ENCODE measurements at regions not wholly inside any gene's neighbourhood (a gene's known extent, or its start where the extent isn't known, plus 50 kb on each side); places are given as distances from the start of the nearest gene placed in this dataset.

DNA sequence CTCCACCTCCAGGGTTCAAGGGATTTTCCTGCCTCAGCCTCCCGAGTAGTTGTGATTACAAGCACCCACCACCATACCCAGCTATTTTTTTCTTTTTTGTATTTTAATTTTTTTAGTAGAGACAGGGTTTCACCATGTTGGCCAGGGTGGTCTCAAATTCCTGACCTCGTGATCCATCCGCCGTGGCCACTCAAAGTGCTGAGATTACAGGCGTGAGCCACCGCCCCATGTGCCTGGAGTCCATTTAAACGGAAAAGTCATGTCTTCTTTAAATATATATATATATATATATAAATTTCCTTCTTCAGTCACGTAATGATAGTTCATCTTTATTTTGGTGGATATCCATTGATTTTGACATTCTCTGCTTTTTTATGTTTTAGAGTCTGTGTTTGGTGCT, 264.0 kb upstream of the PITX2 start:
- no peak for DNase-seq (ENCODE audit: low spot score)

DNA sequence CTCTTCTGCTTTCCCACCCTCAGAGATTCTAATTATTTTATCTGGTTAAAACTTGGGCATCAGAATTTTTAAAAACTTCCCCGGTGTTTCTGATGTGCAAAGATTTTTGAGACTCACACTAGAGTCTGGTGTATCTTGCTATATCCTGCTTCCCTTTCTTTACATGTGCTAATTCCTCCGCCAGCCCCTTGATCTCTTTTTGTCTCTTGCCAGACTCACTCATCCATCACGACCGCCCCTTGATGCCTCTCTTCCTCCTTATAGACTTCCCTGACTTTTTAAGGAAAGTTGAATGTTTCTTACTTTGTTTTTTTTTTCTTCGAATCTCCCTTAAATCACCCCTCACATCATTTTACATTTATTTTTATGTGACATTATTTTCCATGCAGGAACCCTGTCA, 274.9 kb upstream of the PITX2 start:
- no peak for DNase-seq (ENCODE audit: low spot score)

DNA sequence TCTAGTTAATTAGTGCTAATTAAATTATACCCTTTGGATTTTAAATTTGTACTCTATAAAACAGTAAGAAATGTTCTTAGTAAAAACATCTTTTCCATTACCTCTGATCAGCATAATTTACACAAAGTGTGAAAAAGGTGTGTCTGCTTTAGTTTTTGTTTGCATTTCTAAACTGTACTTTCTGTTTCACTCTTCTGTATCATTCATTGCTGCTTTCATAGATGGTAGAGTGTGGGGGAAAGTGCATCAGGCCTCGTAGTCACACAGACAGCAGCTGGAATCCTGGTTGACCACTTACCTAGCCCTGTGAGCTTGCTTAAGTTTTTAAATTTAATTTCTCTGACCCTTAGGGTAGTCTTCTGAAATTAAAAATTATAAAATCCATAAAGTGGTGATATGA, 275.4 kb upstream of the PITX2 start:
- DNase-seq (ENCODE audit: low spot score) = no peak

DNA sequence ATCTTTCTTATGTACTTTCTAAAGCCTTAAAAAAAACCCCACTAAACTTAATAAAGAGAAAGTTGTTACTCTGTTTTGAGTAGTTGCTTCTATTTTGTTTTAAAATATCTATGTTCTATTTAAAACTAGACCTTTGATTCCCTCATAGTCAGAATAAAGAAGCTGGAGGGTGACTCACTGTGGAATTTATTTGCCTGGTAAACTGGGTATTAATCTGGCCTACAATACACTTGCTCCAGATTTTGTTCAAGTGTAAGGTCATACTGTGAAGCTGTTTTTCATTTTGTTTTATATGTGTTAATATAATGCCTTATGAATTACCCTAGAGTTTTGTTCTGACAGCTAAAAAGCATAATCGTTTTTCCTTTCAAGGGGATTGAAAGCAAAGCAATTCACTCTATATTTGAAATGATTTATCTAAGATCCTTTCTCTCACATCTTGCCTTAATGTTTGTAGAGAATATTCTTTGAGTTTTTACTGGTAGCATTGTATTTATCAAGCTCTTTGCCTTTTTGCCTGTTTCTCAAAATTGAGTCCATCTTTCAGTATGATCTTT, 277.4 kb upstream of the PITX2 start:
- DNase-seq (ENCODE audit: low spot score) = peak; percentile 36

DNA sequence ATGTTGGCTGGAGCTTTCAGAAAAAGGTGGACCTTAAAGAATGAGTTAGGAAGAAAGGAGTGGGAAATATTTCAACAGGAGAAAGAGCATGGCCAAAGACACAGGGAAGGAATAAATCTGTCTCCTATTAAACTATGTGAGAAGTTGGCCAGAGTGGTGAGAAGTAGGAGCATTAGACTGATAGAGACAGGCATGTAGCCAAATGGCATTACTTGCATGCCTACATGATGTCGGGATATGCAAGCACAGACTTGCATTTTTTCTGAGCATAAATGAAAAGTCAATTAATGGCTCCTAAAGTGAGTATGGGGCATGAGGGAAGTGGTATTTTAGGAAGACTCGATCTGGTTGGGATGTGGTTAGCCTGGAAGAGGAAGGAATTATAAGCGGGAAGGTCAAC, 279.6 kb upstream of the PITX2 start:
- DNase-seq (ENCODE audit: low spot score) = no peak

DNA sequence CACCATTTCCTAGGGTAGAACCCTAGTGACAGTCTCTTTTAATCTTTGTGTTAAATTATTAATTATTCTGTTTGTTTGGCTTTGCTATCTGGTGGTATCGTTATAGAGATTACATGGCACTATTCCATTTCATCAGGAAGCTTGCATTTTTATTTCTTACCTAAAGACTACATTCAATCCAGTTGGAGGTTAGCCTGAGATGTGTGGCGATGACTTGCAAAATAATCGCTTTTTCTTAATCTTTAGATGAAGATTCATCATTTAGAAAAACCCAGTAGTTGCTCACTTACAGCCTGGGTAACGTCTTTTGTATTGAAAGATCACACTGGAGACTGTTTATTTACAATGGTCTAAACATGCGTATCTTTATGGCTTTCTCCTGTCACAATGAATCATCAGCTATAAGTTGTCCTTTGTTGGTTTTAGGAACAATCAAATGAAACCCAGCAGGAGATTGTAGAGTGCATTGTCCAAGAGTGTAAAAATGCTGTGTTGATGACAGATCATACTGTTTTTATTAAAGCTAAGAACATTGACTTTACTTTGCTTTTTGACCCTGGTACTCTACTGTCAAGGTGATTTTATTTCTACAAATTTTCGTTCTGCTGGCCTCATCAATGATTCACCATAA, 281.7 kb upstream of the PITX2 start:
- peak; percentile 73 for DNase-seq (ENCODE audit: low spot score)

DNA sequence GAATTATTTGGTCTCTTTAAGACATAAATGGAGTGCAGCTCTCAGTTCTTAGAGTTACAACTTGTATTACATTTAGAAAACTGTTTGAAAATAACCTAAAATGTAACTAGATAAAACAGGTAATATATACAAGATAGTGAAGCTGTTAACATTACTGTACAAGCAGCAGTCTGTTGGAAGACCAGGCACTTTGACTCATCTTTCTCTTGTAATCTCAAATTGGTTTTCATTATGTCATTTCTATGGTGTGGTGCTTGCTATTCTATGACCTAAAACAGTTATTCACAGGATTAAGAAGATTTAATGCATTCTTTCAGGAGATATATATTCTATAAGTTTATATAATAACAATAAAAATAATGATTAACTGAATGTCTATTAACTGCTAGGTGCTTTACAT, 282.5 kb upstream of the PITX2 start:
- no peak for DNase-seq (ENCODE audit: low spot score)

DNA sequence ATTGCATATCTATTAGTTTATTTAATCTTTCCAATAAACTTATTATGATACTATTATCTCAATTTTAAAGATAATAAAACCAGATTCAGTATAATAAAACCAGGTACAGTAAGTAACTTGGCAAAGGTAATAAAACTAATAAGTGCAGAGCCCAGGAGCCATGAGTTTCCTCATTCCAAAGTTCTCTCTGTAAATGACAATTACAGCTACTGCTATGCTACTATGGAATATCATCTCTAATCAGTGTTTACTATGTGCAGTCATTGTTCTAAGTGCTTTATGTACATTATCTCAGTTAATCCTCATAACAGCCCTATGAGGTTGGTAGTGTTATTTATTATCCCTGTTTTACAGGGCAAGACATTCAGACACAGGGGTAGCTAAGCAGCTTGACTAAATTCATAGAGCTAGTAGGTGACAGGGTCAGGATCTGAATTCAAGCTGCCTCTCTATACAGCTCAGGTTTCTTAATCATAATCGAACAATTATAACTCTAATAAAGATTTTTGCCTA, 285.0 kb upstream of the PITX2 start:
- peak; percentile 52 for DNase-seq (ENCODE audit: low spot score)

DNA sequence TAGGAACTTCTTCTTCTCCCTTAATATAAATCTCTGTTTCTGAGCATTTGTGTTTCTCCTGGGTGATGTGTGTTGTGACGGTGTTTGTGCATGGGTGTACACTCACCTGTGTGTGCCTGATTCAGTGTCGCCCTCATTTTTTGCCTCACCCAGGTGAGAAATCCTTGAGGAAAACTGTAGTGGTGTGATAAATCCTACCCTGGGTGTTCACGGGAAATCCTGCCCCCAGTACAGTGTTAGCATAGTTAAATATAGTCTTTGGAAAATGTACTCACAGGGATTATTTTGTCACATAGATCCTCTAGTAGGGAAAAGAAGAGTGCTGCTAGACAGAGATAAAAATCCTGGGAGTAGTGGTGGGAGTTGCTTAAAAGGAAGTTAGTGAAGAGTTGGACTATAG, 291.9 kb upstream of the PITX2 start:
- no peak for DNase-seq (ENCODE audit: low spot score)

DNA sequence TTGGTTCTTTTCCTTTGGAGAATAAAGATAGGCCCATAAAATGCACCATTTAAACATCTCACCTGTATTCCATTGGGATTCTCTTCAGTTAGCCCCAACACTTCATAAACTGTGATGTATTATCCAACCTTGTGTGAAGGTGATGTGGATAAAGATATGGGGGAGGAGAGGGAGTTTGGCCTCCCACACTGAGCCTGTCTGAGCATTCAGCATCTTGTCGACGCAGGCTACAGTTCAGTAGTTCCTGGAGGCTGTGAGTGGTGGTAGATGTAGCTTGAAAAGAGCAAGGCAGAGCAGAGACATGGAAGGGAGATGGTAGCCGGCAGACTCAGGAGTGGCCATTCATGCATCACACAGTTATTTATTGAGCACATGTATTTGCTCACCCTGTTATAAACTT, 292.4 kb upstream of the PITX2 start:
- no peak for DNase-seq (ENCODE audit: low spot score)

DNA sequence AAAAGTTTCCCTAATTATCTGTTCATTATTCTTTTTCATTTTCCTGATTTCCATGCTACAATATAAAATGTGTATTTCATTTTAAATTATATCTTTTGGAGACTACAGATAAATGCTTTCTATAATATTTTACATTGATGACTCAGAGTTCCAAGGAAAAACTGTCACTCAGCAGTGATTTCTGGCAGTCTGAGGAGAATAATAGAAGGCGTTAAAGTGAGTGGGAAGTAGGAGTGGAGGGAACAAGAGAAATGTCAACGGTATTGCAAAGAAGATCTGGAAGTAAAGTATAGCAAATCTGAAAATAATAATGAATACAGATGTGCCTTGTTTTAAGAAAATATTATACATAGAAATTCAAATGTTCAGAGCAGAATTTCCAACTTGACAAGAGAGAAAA, 293.6 kb upstream of the PITX2 start:
- DNase-seq (ENCODE audit: low spot score) = no peak

DNA sequence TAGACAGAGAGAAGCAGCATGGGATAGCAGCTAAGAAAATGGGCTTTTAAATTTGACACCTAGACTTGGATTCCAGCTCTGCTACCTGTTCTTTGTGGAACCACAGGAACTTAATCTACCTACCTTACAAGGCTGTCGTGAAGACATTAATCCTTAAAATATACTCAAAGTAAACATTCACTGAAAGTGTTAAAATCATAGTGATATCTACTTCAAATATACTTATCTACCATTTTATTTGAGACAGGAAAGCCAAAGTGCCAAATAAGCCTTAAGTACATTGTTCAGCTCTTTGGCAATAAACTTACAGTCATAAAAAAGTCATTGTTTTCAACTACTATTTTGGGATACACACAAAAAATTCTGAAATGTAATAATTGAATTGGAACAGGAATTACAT, 295.0 kb upstream of the PITX2 start:
- DNase-seq (ENCODE audit: low spot score) = no peak

DNA sequence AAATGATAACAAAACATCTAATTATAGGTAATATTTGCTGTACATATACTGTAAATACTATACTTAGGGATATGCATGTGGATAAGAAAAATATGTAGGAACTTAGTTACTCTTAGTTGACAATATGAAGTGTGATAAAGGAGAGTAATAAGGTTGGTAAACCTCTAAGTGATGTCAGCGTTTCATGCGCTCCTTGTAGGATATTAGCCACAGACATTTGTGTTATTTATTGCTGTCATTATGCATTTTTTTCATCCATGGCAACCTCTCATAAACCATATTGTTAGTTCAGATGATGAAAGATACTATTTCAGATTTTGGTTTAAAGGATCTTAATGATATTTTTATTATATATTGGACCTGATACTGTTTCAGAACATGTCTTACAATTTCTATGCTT, 298.1 kb upstream of the PITX2 start:
- no peak for DNase-seq (ENCODE audit: low spot score)

DNA sequence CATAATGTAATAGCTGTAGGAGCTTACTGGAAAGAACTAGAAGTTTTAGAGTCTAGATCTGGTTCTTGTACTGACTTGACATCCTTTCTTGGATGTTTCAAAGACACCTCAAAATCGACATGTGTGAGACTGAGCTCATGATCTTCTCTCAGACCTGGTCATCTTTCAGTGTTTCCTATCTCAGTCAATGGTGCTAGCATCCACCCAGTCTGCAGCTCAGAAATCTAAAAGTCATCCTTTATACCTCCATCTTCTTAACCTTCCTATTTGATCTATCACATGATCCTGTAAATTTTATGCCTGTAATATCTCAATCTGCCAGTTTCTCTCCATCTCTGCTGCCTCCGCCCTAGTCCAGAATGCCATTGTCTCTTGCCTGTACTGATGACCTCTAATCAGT, 301.9 kb upstream of the PITX2 start:
- DNase-seq (ENCODE audit: low spot score) = no peak

DNA sequence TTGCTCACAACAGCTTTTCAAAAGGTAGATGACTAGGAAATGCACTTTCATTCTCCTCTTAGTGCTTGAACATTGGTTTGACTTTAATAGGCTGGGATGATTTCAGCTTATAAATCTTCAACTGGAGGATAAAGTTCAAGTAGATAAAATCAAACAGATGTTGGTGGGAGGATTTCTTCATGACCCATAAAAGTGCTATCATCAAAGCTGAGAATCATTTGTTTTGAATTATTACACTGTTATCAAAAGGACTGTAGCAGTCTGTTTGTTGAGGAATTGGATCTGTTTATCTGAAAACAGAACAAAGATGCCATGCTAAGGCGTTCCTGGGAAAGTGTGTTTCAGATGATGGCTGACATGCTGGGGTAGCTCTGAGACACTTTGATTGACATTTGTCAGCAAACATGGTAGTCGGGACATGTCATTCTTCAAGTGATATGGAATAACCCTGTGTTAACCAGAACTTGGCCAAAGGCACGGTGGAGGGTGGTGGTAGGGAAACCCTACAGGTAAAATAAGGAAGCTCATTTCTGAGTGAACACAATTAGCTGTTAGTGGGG, 304.0 kb upstream of the PITX2 start:
- peak; percentile 60 for DNase-seq (ENCODE audit: low spot score)

DNA sequence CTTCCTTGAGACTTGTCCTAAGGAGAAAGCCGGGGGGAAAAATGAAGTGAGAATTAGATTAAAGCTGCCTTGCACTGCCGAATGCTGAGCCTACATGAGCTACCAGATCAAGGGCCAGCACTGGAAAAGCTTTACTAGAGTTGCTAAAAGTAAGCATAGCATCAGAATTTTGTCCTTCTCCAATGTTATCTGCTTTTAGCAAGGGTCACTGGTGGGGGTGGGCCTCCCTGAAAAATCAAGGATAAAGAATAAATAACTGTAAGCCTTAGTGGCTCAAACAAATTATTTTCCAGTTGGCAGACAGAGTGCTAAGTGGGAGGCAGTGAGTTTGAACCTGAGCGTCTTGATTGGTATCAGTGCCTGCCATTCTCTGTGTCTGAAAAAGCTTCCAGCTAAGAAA, 310.5 kb upstream of the PITX2 start:
- no peak for DNase-seq (ENCODE audit: low spot score)

DNA sequence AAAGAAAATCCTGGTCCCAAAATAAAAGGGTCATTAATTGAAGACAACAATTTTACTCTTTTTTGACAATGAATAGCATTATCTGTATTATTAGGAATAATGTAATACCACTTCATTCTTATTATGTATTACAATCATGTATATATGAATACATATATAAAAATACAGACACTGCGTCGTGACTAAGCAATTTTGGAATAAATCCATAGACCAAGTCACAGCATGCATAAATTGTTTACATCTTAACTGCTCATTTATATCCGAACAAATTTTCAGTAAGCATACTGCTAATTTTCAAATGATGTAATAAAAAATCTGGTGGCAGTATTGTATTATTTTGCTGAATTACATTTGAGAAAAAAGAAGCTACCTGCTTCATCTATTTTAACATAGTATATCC, 321.6 kb upstream of the PITX2 start:
- no peak for DNase-seq (ENCODE audit: low spot score)

DNA sequence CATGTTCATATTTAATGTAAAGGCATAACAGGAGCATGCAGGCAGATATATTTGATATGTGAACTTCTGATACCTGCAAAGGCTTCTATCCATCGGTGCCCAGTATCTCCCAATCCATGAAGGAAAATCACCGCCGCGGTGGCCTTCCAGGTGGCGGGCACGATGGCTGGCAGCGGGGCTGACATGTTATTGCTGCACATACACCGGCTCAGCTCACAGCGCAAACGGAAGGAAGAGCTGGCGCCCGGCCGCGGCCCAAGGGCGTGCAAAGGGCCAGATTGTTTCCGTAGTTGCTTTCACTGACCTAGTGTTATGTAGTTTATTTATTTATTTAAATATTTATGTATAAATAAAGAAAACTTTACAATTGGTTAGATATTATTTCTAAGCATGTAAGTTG, 322.7 kb upstream of the PITX2 start:
- no peak for DNase-seq (ENCODE audit: low spot score)

DNA sequence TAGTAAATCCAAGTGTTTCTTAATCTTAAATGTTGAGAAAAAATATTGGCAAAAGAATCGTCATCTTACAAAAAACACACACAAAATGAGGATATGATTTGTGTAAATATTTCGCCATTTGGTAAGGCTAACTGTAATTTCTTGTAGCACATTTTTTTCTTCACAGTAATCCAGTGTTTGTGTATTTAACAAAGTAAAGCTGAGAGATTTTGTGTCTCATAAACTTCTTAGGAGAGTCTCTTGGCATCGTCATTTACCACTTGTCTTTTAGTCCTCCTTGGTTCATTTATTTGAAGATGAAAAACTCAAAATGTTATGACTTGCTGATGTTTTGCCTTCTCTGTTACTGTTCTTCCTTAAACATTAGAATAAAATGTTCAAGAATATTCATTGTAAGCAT, 326.7 kb upstream of the PITX2 start:
- no peak for DNase-seq (ENCODE audit: low spot score)

DNA sequence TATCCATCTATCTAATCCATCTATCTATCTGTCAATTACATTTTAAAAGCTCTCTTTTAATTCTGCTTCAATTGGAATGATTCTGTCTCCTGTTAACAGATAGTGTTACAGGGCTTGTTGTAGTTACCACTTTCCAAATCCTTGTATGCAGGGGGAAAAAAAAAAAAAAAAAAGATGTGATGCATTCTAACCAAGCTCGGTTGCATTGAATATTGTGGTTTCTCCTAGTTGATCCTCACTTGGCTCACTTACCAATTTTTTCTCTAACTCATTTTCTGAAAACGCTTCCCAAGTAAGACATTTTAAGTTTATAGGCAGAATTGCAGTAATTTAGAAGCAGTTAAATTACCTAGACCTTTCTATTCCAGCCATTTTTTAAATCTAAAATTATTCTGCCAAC, 327.9 kb upstream of the PITX2 start:
- DNase-seq (ENCODE audit: low spot score) = no peak

DNA sequence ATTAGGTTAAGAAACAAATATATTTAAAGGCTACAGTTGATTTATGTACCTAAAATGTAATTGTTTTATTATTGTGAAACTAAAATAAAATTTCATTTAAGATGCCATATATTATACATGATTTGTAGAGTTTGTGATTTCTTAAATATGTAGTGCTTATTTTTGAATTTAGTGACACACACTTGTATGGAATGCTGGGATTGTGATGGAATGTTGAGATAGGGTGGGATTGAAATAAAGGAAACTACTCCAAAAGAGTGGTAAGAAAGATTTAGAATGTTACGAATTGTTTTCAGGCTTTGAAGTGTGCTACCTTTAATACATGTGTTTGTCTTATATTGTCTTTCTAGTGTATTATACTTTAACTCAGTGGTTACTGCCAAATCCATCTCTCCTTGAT, 330.3 kb upstream of the PITX2 start:
- DNase-seq (ENCODE audit: low spot score) = no peak

DNA sequence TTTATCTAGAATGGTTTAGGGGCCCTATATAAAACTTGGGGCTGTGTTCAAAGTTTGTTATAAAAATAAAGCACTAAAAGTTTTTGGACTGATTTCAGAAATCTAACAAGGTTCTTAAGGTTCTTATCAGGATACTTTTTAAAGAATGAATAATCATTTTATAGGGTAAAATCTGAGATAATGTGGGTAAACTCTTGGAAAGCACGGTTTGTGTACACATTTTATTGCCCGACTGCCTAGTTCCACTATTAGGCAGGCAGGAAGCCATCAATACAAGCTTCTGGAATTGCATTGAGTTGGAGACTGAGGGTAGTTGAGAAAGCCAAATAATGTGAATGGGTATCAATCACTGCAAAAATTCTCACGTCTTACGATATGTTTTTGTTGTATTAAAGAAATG, 331.0 kb upstream of the PITX2 start:
- peak; percentile 39 for DNase-seq (ENCODE audit: low spot score)

DNA sequence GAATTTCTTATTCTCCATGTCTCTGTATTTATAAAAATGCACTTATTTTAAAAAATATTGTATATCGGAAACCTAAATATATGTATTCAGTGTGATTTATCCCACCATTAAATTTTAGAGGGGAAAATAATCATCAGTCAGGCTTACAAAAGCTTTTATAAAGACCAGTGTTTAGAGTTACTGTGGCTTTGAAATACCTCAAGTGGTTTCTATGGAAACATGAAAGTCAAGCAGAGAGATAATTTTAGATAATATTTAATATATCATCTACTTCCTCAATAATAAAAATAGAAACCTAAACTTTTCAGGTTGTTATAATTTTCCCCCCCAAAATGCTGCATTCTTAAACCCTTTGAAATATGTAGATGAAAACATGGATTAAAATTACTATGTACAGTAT, 332.9 kb upstream of the PITX2 start:
- no peak for DNase-seq (ENCODE audit: low spot score)

DNA sequence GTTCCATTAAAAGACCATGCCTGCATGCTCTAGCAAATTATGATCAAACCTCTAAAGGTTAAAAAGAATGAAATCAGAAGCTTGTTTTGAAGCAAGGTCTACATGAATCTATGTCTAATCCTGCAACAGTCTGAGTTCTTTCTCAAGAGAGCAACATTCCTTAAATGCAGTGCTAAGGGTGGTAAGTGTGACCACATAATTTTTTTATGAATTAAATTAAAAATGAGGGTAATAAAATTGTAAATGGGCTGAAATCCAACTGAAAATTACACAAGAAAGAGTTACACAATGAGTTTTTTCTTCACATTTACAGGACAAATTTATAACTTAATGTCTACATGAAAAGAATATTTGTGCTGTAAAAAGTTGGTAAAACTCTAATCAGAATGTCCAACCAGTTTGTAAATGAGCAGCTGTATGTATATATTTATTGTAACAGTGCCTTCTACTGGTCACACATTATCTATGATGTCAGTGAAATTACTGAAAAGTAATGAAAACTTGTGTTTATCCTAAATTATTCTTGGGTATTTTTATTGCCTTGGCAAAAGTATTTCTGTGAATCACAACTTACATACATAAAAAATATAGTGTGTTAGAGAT, 336.3 kb upstream of the PITX2 start:
- peak; percentile 42 for DNase-seq (ENCODE audit: low spot score)
